GM10266 (cell line): ENCODE measurements at regions not wholly inside any gene's neighbourhood (a gene's known extent, or its start where the extent isn't known, plus 50 kb on each side); places are given as distances from the start of the nearest gene placed in this dataset.

Source experiments
- DNase-seq: peaks from one replicate; pipeline ENCODE4 v3.0.0; 2012; ENCODE audit errors: extremely low spot score
- TF ChIP-seq, protein P1 (sequence below): IDR thresholded peaks from 2 replicates; pipeline ENCODE4 v1.5.1; 2012; ENCODE audit warnings: mild to moderate bottlenecking, low read depth; ENCODE audit not compliant: control insufficient read depth, insufficient read depth; ENCODE audit errors: missing control alignments

DNA sequence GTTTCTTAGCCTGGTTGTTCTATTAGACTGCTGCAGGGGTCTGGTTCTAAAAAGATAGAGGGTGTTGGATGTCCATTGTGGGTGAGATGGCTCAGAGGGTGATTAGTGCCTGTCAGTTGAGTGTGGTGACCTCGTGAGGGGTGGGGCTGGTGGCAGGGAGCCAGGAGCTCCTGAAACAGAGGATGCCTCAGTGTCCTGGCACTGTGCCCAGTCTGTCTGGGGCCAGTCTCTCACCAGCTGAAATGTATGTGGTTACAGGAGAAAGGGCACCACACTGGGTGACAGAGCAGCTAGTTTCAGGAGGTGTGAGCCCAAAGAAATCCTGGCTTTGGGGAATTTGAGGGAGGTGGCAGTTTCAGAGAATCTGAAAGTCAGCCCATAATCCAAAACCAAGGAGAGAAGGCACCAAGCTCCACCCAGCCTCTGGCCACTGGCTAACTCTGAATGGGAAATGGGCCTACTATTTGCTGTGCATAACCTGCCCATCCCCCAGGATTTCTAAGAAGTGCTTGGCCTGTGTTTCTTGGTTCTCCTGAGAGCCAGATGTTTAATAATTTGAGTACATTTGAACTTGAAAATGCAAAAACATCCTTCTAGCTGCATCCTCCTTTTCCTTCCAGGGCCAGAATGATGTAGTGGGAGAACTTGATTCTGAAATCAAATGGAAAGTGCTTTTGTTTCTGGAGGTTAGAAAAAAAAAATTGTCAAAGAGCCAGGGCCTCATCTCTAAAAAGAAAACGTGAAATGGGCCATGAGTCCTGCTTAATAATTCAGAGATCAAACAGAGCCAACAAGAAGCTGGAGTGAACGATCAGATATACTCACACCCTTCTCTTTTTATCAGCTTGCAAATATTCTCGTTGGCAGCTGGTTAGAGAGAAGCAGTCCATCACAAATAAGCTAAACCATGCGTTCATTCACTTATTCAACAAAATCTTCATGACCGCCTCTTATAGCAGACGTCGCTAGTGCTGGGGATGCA lies 92.3 kb downstream of the B3GNT2 start:
- TF ChIP-seq, protein P1, sequence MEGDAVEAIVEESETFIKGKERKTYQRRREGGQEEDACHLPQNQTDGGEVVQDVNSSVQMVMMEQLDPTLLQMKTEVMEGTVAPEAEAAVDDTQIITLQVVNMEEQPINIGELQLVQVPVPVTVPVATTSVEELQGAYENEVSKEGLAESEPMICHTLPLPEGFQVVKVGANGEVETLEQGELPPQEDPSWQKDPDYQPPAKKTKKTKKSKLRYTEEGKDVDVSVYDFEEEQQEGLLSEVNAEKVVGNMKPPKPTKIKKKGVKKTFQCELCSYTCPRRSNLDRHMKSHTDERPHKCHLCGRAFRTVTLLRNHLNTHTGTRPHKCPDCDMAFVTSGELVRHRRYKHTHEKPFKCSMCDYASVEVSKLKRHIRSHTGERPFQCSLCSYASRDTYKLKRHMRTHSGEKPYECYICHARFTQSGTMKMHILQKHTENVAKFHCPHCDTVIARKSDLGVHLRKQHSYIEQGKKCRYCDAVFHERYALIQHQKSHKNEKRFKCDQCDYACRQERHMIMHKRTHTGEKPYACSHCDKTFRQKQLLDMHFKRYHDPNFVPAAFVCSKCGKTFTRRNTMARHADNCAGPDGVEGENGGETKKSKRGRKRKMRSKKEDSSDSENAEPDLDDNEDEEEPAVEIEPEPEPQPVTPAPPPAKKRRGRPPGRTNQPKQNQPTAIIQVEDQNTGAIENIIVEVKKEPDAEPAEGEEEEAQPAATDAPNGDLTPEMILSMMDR, result no peak
- no peak for DNase-seq

DNA sequence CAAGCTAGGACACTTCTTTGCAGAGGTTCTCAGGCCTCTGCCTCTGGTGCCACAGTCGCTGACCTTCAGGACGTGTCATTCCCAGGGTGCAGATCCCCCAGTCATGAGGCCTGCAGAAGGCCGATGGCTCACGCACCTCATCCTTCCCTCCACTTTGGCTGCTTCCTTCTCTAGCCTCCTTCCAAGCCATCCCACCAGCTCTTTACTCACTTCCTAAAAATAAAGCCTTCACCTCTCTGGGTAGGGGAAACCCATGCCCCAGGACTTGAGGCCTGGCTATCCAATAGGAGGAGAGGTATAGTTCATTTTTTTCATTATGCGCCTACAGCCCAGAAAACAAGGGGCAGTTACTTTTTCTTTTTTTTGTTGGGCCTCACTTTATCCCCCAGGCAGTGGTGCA lies 91.4 kb downstream of the B3GNT2 start:
- TF ChIP-seq, protein P1, result no peak
- DNase-seq, result no peak

DNA sequence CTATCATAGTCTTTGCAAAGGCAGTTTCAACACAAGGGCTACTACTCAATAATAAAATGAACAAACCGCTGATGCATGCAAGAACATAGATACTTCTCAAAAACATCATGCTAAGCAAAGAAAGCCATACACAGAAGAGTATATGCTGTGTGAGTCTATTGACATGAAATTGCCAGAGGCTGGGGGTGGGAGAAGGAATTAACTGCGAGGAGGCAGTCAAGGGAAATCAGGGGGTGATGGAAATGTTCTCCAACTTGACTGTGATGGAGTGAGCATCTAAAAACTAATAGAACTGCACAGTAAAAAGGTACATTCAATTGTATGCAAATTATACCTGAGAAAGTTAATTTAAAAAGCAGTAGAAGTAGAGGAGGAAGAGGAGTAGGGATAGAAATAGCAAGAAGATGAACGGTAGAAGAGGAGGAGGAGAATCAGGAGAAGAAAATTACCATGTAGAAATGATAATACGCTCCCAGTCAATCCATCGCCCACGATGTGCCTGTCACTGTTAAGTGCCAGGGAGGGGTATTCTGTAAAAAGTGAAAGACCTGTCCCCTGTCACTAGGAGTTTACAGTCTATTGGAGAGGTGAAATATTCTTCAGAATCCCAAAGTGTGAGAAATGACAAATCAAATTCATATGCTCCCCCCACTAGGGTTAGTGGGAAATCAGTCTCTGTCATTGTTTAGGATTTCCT lies 90.3 kb downstream of the B3GNT2 start:
- TF ChIP-seq, protein P1, result no peak
- DNase-seq, result no peak

DNA sequence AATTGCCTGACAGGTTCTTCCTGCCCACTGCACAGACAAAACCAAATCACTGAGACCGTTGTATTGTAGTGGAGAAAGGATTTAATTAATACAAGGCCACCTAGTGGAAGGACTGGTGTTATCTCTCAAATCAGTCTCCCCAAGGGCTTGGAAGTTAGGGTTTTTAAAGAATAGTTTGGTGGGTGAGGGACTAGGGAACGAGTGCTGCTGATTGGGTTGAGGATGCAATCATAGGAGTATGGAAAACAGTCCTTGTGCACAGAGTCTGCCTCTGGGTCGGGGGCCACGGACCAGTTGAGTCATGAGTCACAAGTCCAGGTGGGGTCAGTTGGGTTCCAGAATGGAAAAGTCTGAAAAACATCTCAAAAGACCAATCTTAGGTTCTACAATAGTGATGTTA lies 89.1 kb downstream of the B3GNT2 start:
- no peak for DNase-seq
- TF ChIP-seq, protein P1, result no peak

DNA sequence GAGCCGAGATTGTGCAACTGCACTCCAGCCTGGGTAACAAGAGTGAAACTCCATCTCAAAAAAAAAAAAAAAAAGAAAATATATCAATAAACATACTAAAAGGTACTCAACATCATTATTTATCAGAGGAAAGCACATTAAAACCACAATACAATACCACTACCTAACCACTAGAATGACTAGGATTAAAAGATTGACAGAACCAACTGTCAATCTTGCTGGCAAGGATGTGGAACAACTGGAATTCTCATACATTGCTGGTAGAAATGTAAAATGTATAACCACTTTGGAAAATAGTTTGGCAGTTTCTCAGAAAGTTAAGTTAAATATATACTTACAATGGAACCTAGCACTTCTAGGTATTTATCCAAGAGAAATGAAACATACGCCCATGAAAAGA lies 88.6 kb downstream of the B3GNT2 start:
- no peak for DNase-seq
- TF ChIP-seq, protein P1, result no peak

DNA sequence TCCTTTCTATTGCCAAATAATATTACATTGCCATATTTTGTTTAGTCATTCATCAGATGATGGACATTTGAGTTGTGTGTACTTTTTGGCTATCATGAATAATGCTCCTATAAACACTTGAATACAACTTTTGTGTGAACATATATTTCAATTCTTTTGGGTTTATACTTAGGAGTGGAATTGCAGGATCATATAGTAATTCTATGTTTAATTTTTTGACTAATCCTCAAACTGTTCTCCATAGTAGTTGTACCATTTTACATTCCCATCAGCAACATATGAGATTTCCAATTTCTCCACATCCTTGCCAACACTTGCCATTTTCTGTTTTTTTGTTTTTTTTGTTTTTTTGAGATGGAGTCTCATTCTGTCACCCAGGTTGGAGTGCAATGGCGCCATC lies 87.2 kb downstream of the B3GNT2 start:
- DNase-seq, result no peak
- TF ChIP-seq, protein P1, result no peak

DNA sequence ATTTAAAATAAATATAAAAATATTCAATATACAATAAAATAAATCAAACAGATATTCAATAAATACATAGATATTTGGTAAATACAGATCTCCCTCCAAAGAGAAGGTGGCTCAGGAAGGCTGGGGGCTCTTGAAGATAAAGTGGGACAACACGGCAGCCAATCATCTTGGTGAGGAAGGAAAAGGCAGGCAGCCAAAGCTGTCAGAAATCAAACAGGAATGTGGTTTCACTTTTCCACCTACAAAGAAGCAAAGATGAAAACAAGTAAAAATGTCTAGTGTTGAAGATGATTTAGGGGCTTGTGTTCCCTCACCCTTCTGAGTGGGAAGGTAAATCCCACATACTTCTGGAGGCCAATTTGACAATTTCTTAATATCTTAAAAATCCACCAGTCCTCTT lies 85.7 kb downstream of the B3GNT2 start:
- TF ChIP-seq, protein P1, result no peak
- DNase-seq, result no peak
